PC-3 (cell line): ENCODE measurements at regions not wholly inside any gene's neighbourhood (a gene's known extent, or its start where the extent isn't known, plus 50 kb on each side); places are given as distances from the start of the nearest gene placed in this dataset.

ENCODE experiments used
- EZH2 ChIP-seq: fragments of 300-600 bp; sonication (generic); IDR thresholded peaks from one replicate; pipeline ENCODE4 v1.6.1; 2017; ENCODE audit warnings: antibody characterized with exemption, mild to moderate bottlenecking, low read length; ENCODE audit not compliant: unreplicated experiment
- EZH2phosphoT487 ChIP-seq: fragments of 300-600 bp; sonication (generic); IDR thresholded peaks from 2 replicates; pipeline ENCODE4 v1.6.1; 2018; ENCODE audit warnings: mild to moderate bottlenecking, antibody characterized with exemption, low read length, borderline replicate concordance
- TF ChIP-seq, protein P1 (sequence below): fragments of 300-600 bp; sonication (generic); conservative IDR thresholded peaks from 2 replicates; pipeline ENCODE4 v1.5.1; 2017; ENCODE audit warnings: antibody characterized with exemption, low read depth, mild to moderate bottlenecking, low read length

DNA sequence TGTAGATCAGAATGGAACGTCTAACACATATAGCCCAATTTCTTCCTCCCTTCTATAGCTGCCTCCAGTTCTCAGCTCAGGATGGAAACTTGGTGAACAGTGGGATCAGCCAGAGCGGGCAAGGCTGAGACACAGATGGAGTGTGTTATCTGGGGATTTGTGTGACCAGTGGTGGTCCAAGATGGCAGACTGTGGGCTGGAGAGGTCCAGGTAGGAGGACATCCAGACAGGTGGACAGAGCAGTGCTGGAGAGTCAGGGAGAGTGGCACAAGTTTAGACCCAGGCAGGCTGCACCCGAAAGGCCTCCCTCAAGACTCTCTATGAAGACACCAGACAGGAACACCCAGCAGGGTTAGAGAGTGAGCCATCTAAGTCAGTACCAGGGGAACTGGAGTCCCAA is 116.1 kb upstream of the CPSF6 start:
- TF ChIP-seq, protein P1, sequence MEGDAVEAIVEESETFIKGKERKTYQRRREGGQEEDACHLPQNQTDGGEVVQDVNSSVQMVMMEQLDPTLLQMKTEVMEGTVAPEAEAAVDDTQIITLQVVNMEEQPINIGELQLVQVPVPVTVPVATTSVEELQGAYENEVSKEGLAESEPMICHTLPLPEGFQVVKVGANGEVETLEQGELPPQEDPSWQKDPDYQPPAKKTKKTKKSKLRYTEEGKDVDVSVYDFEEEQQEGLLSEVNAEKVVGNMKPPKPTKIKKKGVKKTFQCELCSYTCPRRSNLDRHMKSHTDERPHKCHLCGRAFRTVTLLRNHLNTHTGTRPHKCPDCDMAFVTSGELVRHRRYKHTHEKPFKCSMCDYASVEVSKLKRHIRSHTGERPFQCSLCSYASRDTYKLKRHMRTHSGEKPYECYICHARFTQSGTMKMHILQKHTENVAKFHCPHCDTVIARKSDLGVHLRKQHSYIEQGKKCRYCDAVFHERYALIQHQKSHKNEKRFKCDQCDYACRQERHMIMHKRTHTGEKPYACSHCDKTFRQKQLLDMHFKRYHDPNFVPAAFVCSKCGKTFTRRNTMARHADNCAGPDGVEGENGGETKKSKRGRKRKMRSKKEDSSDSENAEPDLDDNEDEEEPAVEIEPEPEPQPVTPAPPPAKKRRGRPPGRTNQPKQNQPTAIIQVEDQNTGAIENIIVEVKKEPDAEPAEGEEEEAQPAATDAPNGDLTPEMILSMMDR = no peak
- TF ChIP-seq EZH2 (no peak), EZH2phosphoT487 (no peak)
